ENCODE measurements at regions not wholly inside any gene's neighbourhood (a gene's known extent, or its start where the extent isn't known, plus 50 kb on each side); places are given as distances from the start of the nearest gene placed in this dataset.

DNA sequence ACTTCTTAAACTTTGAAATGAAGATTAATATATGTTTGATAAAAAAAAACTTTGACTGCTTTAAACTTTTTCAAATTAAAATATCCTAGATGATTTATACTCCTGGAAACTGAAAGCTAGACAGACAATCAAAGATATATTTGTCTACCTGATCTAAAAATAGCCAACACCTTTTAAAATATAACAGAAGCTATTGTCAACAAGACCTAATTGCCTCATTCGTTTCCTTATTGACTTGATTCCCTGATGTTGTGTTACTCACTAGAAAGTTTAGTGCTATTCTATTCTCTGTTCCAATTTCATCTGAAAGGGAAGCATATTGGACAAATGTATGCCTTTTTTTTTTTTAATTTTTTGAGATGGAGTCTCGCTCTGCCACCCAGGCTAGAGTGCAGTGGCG, 445.6 kb upstream of the ADAMTS5 start:
- Mint-ChIP-seq H3K27ac (ENCODE audit: unreplicated experiment) (no peak overlapping the region), H3K4me1 (ENCODE audit: low read depth, unreplicated experiment) (no peaks in the 10 kb centered on the region), H3K4me3 (ENCODE audit: unreplicated experiment) (no peak overlapping the region), H3K27me3 (ENCODE audit: insufficient read depth, unreplicated experiment) (no peaks in the 10 kb centered on the region), H3K9me3 (ENCODE audit: unreplicated experiment) (peaks cover 10% of the 10 kb centered on the region), H3K36me3 (ENCODE audit: insufficient read depth, unreplicated experiment) (no peaks in the 10 kb centered on the region)
- DNase-seq = no peak
- ChIA-PET POLR2A (no interaction called here), CTCF (no interaction called here)
- Histone ChIP-seq H3K9me3 (no peaks in the 10 kb centered on the region), H3K4me3 (ENCODE audit: low read depth, low read length) (no peak overlapping the region), H3K27me3 (replicated peaks; ENCODE audit: control insufficient read depth, insufficient read depth, low read length) (no peaks in the 10 kb centered on the region), H3K4me1 (no peaks in the 10 kb centered on the region), H3K36me3 (ENCODE audit: control insufficient read depth, insufficient read depth, low read length) (no peaks in the 10 kb centered on the region)
- intact Hi-C loops (cut with micrococcal nuclease; ENCODE audit: unreplicated experiment) = no loop called here
- TF ChIP-seq, protein P1, sequence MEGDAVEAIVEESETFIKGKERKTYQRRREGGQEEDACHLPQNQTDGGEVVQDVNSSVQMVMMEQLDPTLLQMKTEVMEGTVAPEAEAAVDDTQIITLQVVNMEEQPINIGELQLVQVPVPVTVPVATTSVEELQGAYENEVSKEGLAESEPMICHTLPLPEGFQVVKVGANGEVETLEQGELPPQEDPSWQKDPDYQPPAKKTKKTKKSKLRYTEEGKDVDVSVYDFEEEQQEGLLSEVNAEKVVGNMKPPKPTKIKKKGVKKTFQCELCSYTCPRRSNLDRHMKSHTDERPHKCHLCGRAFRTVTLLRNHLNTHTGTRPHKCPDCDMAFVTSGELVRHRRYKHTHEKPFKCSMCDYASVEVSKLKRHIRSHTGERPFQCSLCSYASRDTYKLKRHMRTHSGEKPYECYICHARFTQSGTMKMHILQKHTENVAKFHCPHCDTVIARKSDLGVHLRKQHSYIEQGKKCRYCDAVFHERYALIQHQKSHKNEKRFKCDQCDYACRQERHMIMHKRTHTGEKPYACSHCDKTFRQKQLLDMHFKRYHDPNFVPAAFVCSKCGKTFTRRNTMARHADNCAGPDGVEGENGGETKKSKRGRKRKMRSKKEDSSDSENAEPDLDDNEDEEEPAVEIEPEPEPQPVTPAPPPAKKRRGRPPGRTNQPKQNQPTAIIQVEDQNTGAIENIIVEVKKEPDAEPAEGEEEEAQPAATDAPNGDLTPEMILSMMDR (IDR thresholded peaks at IDR 0.05; ENCODE audit: insufficient read depth in 1 of 2, low read depth in 1 of 2, low read length in 1 of 2, severe bottlenecking in 1 of 2, unreplicated experiment in 1 of 2) = no peak
- no TSS peak for BruUV-seq (replicated peaks)

DNA sequence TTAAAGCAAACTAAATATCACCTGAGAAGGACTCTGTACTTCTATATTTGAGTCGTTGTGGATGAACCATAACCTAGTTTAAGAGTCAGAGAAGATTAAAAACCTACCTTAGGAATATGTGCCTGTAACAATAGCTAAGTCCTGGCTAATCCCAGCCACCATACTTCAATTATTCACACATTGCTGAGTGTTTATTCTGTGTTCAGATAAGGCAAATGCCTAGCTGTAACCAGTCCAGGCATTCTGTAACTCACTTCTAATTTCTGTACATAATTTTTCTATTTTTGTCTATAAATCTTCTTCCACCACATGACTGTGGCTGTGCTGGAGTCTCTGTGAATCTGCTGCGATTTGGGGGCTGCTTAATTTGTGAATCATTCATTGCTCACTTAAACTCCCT, 441.9 kb upstream of the ADAMTS5 start:
- Histone ChIP-seq H3K9me3 (no peaks in the 10 kb centered on the region), H3K4me1 (no peaks in the 10 kb centered on the region), H3K4me3 (ENCODE audit: low read depth, low read length) (no peak overlapping the region), H3K27me3 (replicated peaks; ENCODE audit: control insufficient read depth, insufficient read depth, low read length) (no peaks in the 10 kb centered on the region), H3K36me3 (ENCODE audit: control insufficient read depth, insufficient read depth, low read length) (no peaks in the 10 kb centered on the region)
- ChIA-PET POLR2A (no interaction called here), CTCF (no interaction called here)
- BruUV-seq (replicated peaks) = no TSS peak
- intact Hi-C loops (cut with micrococcal nuclease; ENCODE audit: unreplicated experiment) = no loop called here
- DNase-seq = no peak
- H3K27me3 Mint-ChIP-seq (ENCODE audit: insufficient read depth, unreplicated experiment) = no peaks in the 10 kb centered on the region
- H3K4me1 Mint-ChIP-seq (ENCODE audit: low read depth, unreplicated experiment) = no peaks in the 10 kb centered on the region
- H3K27ac Mint-ChIP-seq (ENCODE audit: unreplicated experiment) = no peak overlapping the region
- TF ChIP-seq, protein P1 (IDR thresholded peaks at IDR 0.05; ENCODE audit: insufficient read depth in 1 of 2, low read depth in 1 of 2, low read length in 1 of 2, severe bottlenecking in 1 of 2, unreplicated experiment in 1 of 2) = no peak
- peaks cover 1% of the 10 kb centered on the region for H3K9me3 Mint-ChIP-seq (ENCODE audit: unreplicated experiment)
- H3K4me3 Mint-ChIP-seq (ENCODE audit: unreplicated experiment) = no peak overlapping the region
- H3K36me3 Mint-ChIP-seq (ENCODE audit: insufficient read depth, unreplicated experiment) = no peaks in the 10 kb centered on the region

DNA sequence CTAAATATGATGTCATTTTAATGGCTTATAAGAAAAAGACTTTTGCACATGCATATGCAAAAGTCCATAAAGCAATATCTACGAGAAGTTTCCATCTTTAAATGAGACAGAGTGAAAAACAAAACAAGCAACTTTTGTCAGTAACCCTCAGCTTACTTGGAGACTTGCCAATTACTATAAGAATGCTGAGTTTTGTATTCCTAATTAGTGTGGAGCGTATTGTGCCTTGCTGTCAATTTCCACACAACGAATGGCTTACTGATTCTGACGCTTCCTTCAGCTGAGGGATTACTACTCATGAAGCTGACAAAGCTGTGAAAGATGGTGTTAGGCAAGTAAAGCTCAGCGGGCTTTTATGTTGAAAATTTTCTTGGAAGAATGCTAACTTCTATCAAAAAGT, 440.4 kb upstream of the ADAMTS5 start:
- H3K36me3 Mint-ChIP-seq (ENCODE audit: insufficient read depth, unreplicated experiment) = no peaks in the 10 kb centered on the region
- no peaks in the 10 kb centered on the region for H3K36me3 ChIP-seq (ENCODE audit: control insufficient read depth, insufficient read depth, low read length)
- H3K4me1 ChIP-seq = no peaks in the 10 kb centered on the region
- H3K27ac Mint-ChIP-seq (ENCODE audit: unreplicated experiment) = no peak overlapping the region
- H3K4me3 Mint-ChIP-seq (ENCODE audit: unreplicated experiment) = no peak overlapping the region
- H3K27me3 Mint-ChIP-seq (ENCODE audit: insufficient read depth, unreplicated experiment) = no peaks in the 10 kb centered on the region
- BruUV-seq (replicated peaks) = no TSS peak
- intact Hi-C loops (cut with micrococcal nuclease; ENCODE audit: unreplicated experiment) = no loop called here
- H3K9me3 ChIP-seq = no peaks in the 10 kb centered on the region
- TF ChIP-seq, protein P1 (IDR thresholded peaks at IDR 0.05; ENCODE audit: insufficient read depth in 1 of 2, low read depth in 1 of 2, low read length in 1 of 2, severe bottlenecking in 1 of 2, unreplicated experiment in 1 of 2) = no peak
- H3K27me3 ChIP-seq (replicated peaks; ENCODE audit: control insufficient read depth, insufficient read depth, low read length) = no peaks in the 10 kb centered on the region
- no peaks in the 10 kb centered on the region for H3K9me3 Mint-ChIP-seq (ENCODE audit: unreplicated experiment)
- DNase-seq = no peak
- no peaks in the 10 kb centered on the region for H3K4me1 Mint-ChIP-seq (ENCODE audit: low read depth, unreplicated experiment)
- ChIA-PET POLR2A (no interaction called here), CTCF (no interaction called here)
- H3K4me3 ChIP-seq (ENCODE audit: low read depth, low read length) = no peak overlapping the region

Data from Caco-2 (cell line).